ENCODE measurements at regions not wholly inside any gene's neighbourhood (a gene's known extent, or its start where the extent isn't known, plus 50 kb on each side); places are given as distances from the start of the nearest gene placed in this dataset.
"Not testable (repeated sequence)": the region's sequence is repeated elsewhere in the genome, so short reads cannot be mapped to it uniquely, and the experiment has no call there.

DNA sequence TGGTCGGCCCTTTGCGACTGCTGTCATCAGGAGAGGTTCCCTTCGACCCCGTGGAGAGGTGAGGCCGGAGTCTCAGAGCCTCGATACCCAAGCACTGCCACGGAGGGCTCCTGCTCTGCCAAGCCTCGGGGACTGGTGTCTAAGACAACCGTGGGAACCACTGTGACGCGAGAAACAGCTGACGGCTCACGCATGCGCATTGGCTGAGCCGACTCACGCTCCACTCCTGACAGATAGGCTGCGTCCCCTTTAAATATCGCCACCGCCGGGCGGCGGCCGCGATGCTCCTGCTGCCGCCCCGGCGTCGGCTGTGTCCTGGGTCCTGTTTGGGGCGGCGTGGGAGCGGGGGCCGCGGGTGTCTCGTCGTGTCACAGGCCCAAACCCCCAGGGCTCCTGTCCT lies 708.9 kb upstream of the TPTE start:
- no CpG with 5 or more reads among the region's 35 CpGs for WGBS (ENCODE audit: insufficient coverage)
- H3K4me3 Mint-ChIP-seq; intact Hi-C loops (cut with micrococcal nuclease): not testable (repeated sequence)

DNA sequence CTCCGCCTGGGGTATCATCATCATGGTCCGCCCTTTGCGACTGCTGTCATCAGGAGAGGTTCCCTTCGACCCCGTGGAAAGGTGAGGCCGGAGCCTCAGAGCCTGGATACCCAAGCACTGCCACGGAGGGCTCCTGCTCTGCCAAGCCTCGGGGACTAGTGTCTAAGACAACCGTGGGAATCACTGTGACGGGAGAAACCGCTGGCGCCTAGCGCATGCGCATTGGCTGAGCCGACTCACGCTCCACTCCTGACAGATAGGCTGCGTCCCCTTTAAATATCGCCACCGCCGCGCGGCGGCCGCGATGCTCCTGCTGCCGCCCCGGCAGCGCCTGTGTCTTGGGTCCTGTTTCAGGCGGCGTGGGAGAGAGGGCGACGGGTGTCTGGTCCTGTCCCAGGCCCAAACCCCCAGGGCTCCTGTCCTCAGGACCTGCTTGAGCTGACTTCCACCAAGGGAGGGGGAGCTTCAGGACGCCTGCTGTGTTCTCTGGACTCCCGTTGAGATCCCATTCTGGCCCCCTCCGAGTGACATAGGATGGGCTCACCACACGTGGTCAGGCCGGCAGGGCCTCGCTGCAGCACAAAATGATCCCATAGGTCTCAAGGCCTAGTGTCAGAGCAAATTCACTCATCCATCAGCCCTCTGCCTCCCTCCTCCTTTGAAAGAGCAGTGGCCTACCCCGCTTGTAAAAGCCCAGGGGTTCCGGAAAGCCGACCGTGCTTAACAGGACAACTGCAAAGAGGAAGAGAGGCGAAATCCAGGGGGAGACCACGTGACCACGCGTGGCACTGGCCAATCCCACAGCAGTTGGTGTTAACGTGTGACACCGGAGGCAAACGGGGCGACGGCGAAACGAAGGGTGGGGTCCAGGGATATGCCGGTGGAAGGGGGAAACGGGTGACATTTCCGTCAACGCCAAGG lies 707.2 kb upstream of the TPTE start:
- H4K20me1 ChIP-seq (ENCODE audit: insufficient read depth, low read length); H3K36me3 Mint-ChIP-seq; H3K27me3 Mint-ChIP-seq (ENCODE audit: low read depth in 3 of 3); H3K4me2 ChIP-seq (replicated peaks; ENCODE audit: extremely low read depth, low read length, poor library complexity, severe bottlenecking); DNase-seq; H3K9me3 ChIP-seq (replicated peaks in 1 of 2; ENCODE audit: control insufficient read depth in 1 of 2, insufficient read depth in 1 of 2, low read length in 2 of 2); H3K4me3 ChIP-seq (replicated peaks in 1 of 3; ENCODE audit: low read depth in 2 of 3, low read length in 3 of 3); H2AFZ ChIP-seq (ENCODE audit: insufficient read depth, low read depth, low read length, poor library complexity, severe bottlenecking); H3K27me3 ChIP-seq (ENCODE audit: control insufficient read depth in 2 of 2, insufficient read depth in 2 of 2, low read length in 2 of 2); H3K4me1 Mint-ChIP-seq; H3K4me3 Mint-ChIP-seq; H3K27ac Mint-ChIP-seq; H3K27ac ChIP-seq (ENCODE audit: low read depth in 1 of 2, low read length in 2 of 2); H3K4me1 ChIP-seq (ENCODE audit: control insufficient read depth in 1 of 2, insufficient read depth in 2 of 2, low read length in 2 of 2); H3K9ac ChIP-seq (ENCODE audit: insufficient read depth, low read length, poor library complexity, severe bottlenecking); H3K36me3 ChIP-seq (replicated peaks in 1 of 2; ENCODE audit: control insufficient read depth in 1 of 2, insufficient read depth in 2 of 2, low read length in 2 of 2); H3K79me2 ChIP-seq (ENCODE audit: insufficient read depth, low read length); intact Hi-C loops (cut with micrococcal nuclease): not testable (repeated sequence)
- H3K9me3 Mint-ChIP-seq: peaks cover 4 to 44% (median 7%) of the 10 kb centered on the region in 7 donors
- WGBS (ENCODE audit: insufficient coverage): no CpG with 5 or more reads among the region's 57 CpGs

More for the DNA sequence above, 708.9 kb upstream of the TPTE start:
- H3K4me1 ChIP-seq (ENCODE audit: control insufficient read depth in 1 of 2, insufficient read depth in 2 of 2, low read length in 2 of 2); DNase-seq; H3K79me2 ChIP-seq (ENCODE audit: insufficient read depth, low read length); H3K4me3 ChIP-seq (replicated peaks in 1 of 3; ENCODE audit: low read depth in 2 of 3, low read length in 3 of 3); H3K27ac Mint-ChIP-seq; H3K27ac ChIP-seq (ENCODE audit: low read depth in 1 of 2, low read length in 2 of 2); H3K27me3 Mint-ChIP-seq (ENCODE audit: low read depth in 3 of 3); H4K20me1 ChIP-seq (ENCODE audit: insufficient read depth, low read length); H2AFZ ChIP-seq (ENCODE audit: insufficient read depth, low read depth, low read length, poor library complexity, severe bottlenecking); H3K36me3 Mint-ChIP-seq; H3K36me3 ChIP-seq (replicated peaks in 1 of 2; ENCODE audit: control insufficient read depth in 1 of 2, insufficient read depth in 2 of 2, low read length in 2 of 2); H3K9me3 ChIP-seq (replicated peaks in 1 of 2; ENCODE audit: control insufficient read depth in 1 of 2, insufficient read depth in 1 of 2, low read length in 2 of 2); H3K27me3 ChIP-seq (ENCODE audit: control insufficient read depth in 2 of 2, insufficient read depth in 2 of 2, low read length in 2 of 2); H3K4me1 Mint-ChIP-seq; H3K9ac ChIP-seq (ENCODE audit: insufficient read depth, low read length, poor library complexity, severe bottlenecking); H3K4me2 ChIP-seq (replicated peaks; ENCODE audit: extremely low read depth, low read length, poor library complexity, severe bottlenecking): not testable (repeated sequence)
- peaks cover 2 to 41% (median 7%) of the 10 kb centered on the region in 7 donors for H3K9me3 Mint-ChIP-seq

DNA sequence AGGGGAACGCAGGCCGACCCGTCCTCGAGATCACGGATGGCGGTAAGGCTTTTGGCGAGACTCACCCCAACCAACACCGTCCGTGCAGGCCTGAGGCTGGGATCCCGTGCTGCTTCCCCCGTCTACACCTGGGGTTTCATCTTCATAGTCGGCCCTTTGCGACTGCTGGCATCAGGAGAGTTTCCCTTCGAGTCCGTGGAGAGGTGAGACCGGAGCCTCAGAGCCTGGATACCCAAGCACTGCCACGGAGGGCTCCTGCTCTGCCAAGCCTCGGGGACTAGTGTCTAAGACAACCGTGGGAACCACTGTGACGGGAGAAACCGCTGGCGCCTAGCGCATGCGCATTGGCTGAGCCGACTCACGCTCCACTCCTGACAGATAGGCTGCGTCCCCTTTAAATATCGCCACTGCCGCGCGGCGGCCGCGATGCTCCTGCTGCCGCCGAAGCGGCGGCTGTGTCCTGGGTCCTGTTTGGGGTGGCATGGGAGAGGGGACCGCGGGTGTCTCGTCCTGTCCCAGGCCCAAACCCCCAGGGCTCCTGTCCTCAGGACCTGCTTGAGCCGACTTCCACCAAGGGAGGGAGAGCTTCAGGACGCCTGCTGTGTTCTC lies 706.1 kb upstream of the TPTE start:
- DNase-seq; H3K36me3 Mint-ChIP-seq; H3K27me3 ChIP-seq (ENCODE audit: control insufficient read depth in 2 of 2, insufficient read depth in 2 of 2, low read length in 2 of 2); H3K9ac ChIP-seq (ENCODE audit: insufficient read depth, low read length, poor library complexity, severe bottlenecking); H3K4me1 ChIP-seq (ENCODE audit: control insufficient read depth in 1 of 2, insufficient read depth in 2 of 2, low read length in 2 of 2); H3K36me3 ChIP-seq (replicated peaks in 1 of 2; ENCODE audit: control insufficient read depth in 1 of 2, insufficient read depth in 2 of 2, low read length in 2 of 2); H3K4me2 ChIP-seq (replicated peaks; ENCODE audit: extremely low read depth, low read length, poor library complexity, severe bottlenecking); H3K27ac ChIP-seq (ENCODE audit: low read depth in 1 of 2, low read length in 2 of 2); H3K4me1 Mint-ChIP-seq; H3K4me3 ChIP-seq (replicated peaks in 1 of 3; ENCODE audit: low read depth in 2 of 3, low read length in 3 of 3); H3K79me2 ChIP-seq (ENCODE audit: insufficient read depth, low read length); intact Hi-C loops (cut with micrococcal nuclease); H3K4me3 Mint-ChIP-seq; H3K27ac Mint-ChIP-seq; H4K20me1 ChIP-seq (ENCODE audit: insufficient read depth, low read length); H3K27me3 Mint-ChIP-seq (ENCODE audit: low read depth in 3 of 3); H2AFZ ChIP-seq (ENCODE audit: insufficient read depth, low read depth, low read length, poor library complexity, severe bottlenecking): not testable (repeated sequence)
- peaks cover 5 to 12% of the 10 kb centered on the region in 2 donors for H3K9me3 ChIP-seq (replicated peaks in 1 of 2; ENCODE audit: control insufficient read depth in 1 of 2, insufficient read depth in 1 of 2, low read length in 2 of 2)
- H3K9me3 Mint-ChIP-seq: peaks cover 4 to 42% (median 10%) of the 10 kb centered on the region in 7 donors
- WGBS (ENCODE audit: insufficient coverage): no CpG with 5 or more reads among the region's 43 CpGs

DNA sequence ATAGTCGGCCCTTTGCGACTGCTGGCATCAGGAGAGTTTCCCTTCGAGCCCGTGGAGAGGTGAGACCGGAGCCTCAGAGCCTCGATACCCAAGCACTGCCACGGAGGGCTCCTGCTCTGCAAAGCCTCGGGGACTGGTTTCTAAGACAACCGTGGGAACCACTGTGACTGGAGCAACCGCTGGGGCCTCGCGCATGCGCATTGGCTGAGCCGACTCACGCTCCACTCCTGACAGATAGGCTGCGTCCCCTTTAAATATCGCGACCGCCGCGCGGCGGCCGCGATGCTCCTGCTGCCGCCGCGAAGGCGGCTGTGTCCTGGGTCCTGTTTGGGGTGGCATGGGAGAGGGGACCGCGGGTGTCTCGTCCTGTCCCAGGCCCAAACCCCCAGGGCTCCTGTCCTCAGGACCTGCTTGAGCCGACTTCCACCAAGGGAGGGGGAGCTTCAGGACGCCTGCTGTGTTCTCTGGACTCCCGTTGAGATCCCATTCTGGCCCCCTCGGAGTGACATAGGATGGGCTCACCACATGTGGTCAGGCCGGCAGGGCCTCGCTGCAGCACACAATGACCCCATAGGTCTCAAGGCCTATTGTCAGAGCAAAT lies 704.5 kb upstream of the TPTE start:
- H3K27ac Mint-ChIP-seq; H3K27me3 ChIP-seq (ENCODE audit: control insufficient read depth in 2 of 2, insufficient read depth in 2 of 2, low read length in 2 of 2); intact Hi-C loops (cut with micrococcal nuclease); H3K27ac ChIP-seq (ENCODE audit: low read depth in 1 of 2, low read length in 2 of 2); H2AFZ ChIP-seq (ENCODE audit: insufficient read depth, low read depth, low read length, poor library complexity, severe bottlenecking); H3K4me3 ChIP-seq (replicated peaks in 1 of 3; ENCODE audit: low read depth in 2 of 3, low read length in 3 of 3); H4K20me1 ChIP-seq (ENCODE audit: insufficient read depth, low read length); H3K4me2 ChIP-seq (replicated peaks; ENCODE audit: extremely low read depth, low read length, poor library complexity, severe bottlenecking); H3K79me2 ChIP-seq (ENCODE audit: insufficient read depth, low read length); H3K9me3 ChIP-seq (replicated peaks in 1 of 2; ENCODE audit: control insufficient read depth in 1 of 2, insufficient read depth in 1 of 2, low read length in 2 of 2); H3K27me3 Mint-ChIP-seq (ENCODE audit: low read depth in 3 of 3); H3K4me3 Mint-ChIP-seq; DNase-seq; H3K4me1 Mint-ChIP-seq; H3K9ac ChIP-seq (ENCODE audit: insufficient read depth, low read length, poor library complexity, severe bottlenecking); H3K36me3 Mint-ChIP-seq; H3K36me3 ChIP-seq (replicated peaks in 1 of 2; ENCODE audit: control insufficient read depth in 1 of 2, insufficient read depth in 2 of 2, low read length in 2 of 2); H3K4me1 ChIP-seq (ENCODE audit: control insufficient read depth in 1 of 2, insufficient read depth in 2 of 2, low read length in 2 of 2): not testable (repeated sequence)
- WGBS (ENCODE audit: insufficient coverage): no CpG with 5 or more reads among the region's 38 CpGs
- H3K9me3 Mint-ChIP-seq: peaks cover 4 to 42% (median 16%) of the 10 kb centered on the region in 7 donors

All from CD14-positive monocyte (primary cell).